GM19324 (cell line): ENCODE measurements at regions not wholly inside any gene's neighbourhood (a gene's known extent, or its start where the extent isn't known, plus 50 kb on each side); places are given as distances from the start of the nearest gene placed in this dataset.

Experiments
- ATAC-seq: cut with Tn5 transposase; IDR thresholded peaks from one replicate; pipeline ENCODE4 v1.9.1; 2021; ENCODE audit warnings: mild to moderate bottlenecking, moderate library complexity; ENCODE audit not compliant: unreplicated experiment, low FRiP score

- ATAC-seq, result no peak
Measured at GRCh38 chr7:42625421-42625820, 286.4 kb downstream of the C7orf25 start.

- ATAC-seq, result no peak
Measured at GRCh38 chr7:42624471-42624870, 287.4 kb downstream of the C7orf25 start.

- ATAC-seq, result no peak
Measured at GRCh38 chr7:42621543-42622219, 290.2 kb downstream of the C7orf25 start.

- no peak for ATAC-seq
Measured at GRCh38 chr7:42618651-42619360, 293.1 kb downstream of the C7orf25 start.

GRCh38 chr7:42617806-42618457, 293.9 kb downstream of the C7orf25 start:
- no peak for ATAC-seq

- no peak for ATAC-seq
Measured at GRCh38 chr7:42617071-42617765, 294.7 kb downstream of the C7orf25 start.

- no peak for ATAC-seq
Measured at GRCh38 chr7:42614636-42615035, 297.2 kb downstream of the C7orf25 start.

GRCh38 chr7:42611961-42612360, 299.9 kb downstream of the C7orf25 start:
- ATAC-seq, result no peak

- no peak for ATAC-seq
Measured at GRCh38 chr7:42611289-42611928, 300.5 kb downstream of the C7orf25 start.

- ATAC-seq, result no peak
Measured at GRCh38 chr7:42606193-42606905, 305.5 kb downstream of the C7orf25 start.

- no peak for ATAC-seq
Measured at GRCh38 chr7:42605406-42606192, 306.3 kb downstream of the C7orf25 start.

- ATAC-seq, result no peak
Measured at GRCh38 chr7:42603496-42603895, 308.4 kb downstream of the C7orf25 start.

GRCh38 chr7:42597300-42597699, 314.6 kb downstream of the C7orf25 start:
- ATAC-seq, result no peak

GRCh38 chr7:42596737-42597136, 315.1 kb downstream of the C7orf25 start:
- ATAC-seq, result no peak

- no peak for ATAC-seq
Measured at GRCh38 chr7:42593860-42594259, 318.0 kb downstream of the C7orf25 start.

GRCh38 chr7:42590771-42591310, 321.0 kb downstream of the C7orf25 start:
- ATAC-seq, result no peak

GRCh38 chr7:42588876-42589275, 323.0 kb downstream of the C7orf25 start:
- ATAC-seq, result no peak

- no peak for ATAC-seq
Measured at GRCh38 chr7:42587806-42588205, 324.1 kb downstream of the C7orf25 start.

- ATAC-seq, result no peak
Measured at GRCh38 chr7:42580061-42580460, 331.8 kb downstream of the C7orf25 start.
